CD4-positive, alpha-beta T cell treated with Interleukin-6 for 4 hours (primary cell): ENCODE measurements at regions not wholly inside any gene's neighbourhood (a gene's known extent, or its start where the extent isn't known, plus 50 kb on each side); places are given as distances from the start of the nearest gene placed in this dataset.
"Not testable (repeated sequence)": the region's sequence is repeated elsewhere in the genome, so short reads cannot be mapped to it uniquely, and the experiment has no call there.

Experiments
- DNase-seq: peaks from one replicate; pipeline ENCODE4 v3.0.0-alpha.2; 2020; ENCODE audit warnings: mixed read lengths

- no peak for DNase-seq
Observed at GRCh38 chr3:104297617-104298016, 1069.1 kb upstream of the ALCAM start.

- DNase-seq: no peak
Observed at GRCh38 chr3:104298662-104299061, 1068.0 kb upstream of the ALCAM start.

- no peak for DNase-seq
Observed at GRCh38 chr3:104316118-104316517, 1050.6 kb upstream of the ALCAM start.

DNA sequence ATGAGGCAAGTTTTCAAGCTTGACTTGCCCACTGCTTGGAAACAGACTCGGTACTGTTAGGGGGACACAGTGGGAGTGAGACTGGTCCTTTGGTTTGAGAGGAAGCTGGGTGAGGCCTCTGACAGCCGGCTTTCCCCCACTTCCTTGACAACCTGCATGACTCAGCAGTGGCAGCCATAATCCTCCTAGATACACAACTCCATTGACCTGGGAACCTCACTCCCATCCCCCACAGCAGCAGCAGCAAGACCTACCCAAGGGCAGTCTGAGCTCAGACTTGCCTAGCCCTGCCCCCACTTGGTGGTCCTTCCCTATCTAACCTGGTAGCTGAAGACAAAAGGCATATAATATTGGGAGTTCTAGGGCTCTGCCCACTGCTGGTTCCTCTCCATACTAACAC, 1043.5 kb upstream of the ALCAM start:
- no peak for DNase-seq

GRCh38 chr3:104347291-104347690, 1019.4 kb upstream of the ALCAM start:
- DNase-seq: no peak

DNA sequence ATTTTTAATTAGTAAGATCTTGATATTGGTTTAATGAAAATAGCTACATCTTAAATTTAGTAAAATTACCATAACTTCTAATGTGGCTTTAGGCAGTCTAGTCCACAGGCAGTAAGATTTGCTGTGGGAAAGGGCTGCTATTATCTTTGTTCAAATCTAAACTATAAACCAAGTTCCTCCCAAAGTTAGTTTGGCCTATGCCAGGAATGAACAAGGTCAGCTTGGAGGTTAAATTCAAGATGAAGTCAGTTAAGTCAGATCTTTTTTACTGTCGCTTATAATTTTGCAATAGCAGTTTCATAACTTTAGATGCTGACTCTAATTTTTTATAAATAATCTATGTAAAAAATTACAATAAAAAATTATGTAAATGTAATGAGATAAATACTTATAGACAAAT, 1016.9 kb upstream of the ALCAM start:
- no peak for DNase-seq

DNA sequence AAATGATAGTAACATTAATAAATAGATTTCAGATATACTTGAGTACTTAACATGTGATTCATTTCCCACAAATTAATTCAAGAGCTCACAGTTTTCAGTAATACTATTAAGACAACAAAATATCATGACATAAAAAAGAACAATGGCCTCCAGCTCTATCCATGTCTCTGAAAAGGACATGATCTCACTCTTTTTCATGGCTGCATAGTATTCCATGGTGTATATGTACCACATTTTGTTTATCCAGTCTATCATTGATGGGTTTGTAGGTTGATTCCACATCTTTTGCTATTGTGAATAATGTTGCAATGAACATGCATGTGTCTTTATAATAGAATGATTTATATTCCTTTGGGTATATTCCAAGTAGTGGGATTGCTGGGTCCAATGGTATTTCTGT, 1012.8 kb upstream of the ALCAM start:
- no peak for DNase-seq

- DNase-seq: no peak
Observed at GRCh38 chr3:104359546-104359945, 1007.2 kb upstream of the ALCAM start.

DNA sequence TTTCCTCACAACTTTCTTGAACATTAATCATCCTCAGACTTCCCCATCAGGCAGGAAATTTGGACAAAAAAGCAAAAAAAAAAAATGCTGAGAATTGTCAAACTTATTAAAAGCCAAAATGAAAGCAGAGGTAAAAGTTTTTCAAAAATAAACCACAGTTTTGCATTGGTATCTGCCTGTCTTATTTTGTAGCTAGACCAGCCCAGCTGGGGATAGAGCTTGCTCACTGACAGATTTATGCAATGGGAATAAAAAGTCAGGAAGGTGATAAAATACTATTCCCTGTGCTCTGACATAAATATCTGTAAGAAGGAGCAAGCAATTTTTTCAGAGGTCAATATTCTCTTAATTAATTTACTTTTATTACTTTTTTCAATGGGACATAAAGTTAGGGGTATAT, 1006.7 kb upstream of the ALCAM start:
- DNase-seq: no peak

DNA sequence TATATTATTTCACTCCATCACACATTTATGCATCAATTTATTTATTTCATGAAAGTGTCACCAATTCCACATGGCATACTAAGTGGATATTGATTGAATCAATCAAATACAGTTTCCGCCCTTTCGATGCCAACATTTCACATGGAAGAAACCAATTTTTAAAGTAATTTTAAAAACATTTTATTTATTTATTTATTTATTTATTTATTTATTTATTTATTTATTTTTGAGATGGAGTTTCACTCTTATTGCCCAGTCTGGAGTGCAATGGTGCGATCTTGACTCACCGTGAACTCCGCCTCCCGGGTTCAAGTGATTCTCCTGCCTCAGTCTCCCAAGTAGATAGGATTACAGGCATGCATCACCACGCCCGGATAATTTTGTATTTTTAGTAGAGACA, 1005.0 kb upstream of the ALCAM start:
- not testable (repeated sequence) for DNase-seq

GRCh38 chr3:104362319-104362718, 1004.4 kb upstream of the ALCAM start:
- DNase-seq: no peak

GRCh38 chr3:104367000-104367399, 999.7 kb upstream of the ALCAM start:
- DNase-seq: no peak

- DNase-seq: no peak
Observed at GRCh38 chr3:104368760-104369159, 997.9 kb upstream of the ALCAM start.

- no peak for DNase-seq
Observed at GRCh38 chr3:104385421-104385820, 981.3 kb upstream of the ALCAM start.

DNA sequence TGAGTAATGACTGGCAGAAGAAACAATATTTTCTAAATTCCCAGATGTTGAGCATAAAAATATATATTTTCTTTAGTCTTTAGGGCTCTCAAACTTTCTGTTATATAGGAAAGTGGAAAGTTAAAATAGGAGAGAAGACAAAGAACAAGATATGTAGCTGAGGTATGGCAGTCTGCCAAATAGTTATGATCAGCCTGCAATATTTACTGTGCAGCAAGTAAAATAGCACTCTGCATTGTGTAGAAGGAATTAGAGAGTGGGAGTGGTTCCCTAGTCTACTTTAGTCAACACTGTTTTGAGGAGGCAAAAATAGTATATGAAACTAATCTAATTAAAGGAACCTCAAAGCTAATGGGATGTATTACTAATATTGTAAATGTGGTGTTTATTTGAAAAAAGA, 978.1 kb upstream of the ALCAM start:
- DNase-seq: no peak

- no peak for DNase-seq
Observed at GRCh38 chr3:104392327-104392726, 974.4 kb upstream of the ALCAM start.

- DNase-seq: no peak
Observed at GRCh38 chr3:104396974-104397669, 969.6 kb upstream of the ALCAM start.

DNA sequence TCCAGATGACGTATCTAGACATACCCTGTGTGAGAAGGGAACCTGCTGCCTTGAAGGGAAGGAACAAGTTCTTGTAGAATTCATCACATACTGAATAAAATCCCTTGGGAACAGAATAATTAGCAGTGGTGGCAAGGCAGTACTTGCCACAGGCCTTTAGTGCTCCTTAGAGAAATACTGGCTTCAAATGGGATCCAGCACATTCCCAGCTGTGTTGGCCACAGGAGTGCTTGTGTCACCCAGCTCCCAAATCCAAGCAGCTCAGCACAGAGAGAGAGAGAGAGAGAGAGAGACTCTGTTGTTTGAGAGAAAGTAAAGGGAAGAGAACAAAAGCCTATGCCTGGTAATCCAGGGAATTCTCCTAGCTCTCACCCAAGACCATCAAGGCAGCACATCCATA, 969.0 kb upstream of the ALCAM start:
- no peak for DNase-seq

DNA sequence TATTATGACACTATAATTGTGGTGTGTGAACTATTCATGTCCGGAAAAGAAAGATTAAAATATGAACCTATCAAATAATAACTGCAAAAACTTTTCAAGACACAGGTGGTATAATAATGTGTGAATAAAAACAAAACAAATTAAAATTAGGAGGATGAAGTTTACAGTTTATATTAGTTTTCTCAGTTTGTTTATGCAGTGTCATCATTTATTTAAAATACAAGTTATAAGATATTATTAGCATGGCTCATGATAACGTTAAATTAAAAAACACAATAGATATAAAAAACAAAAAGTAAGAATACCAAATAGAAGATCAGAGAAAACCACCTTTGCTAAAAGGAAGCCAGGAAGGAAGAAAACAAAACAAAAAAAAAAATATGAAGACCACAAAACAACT, 963.8 kb upstream of the ALCAM start:
- no peak for DNase-seq

DNA sequence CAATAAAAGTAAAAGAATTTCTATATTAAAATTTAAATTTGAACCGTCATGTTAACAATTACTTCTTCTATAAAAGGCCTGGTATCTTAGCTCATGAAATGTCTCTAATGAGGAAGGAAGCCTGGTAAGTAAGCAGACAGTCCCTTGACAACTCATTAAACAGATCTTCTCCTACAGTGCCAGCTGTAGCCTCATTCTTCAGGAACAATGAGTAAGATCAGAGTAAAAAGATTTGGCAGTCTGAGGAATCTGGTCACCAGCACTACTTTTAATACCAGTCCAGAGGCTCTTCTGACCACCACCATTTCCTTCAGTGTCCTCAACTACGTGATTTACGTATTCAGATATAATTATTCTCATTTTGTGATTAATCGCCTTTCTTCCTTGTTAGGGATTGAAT, 955.0 kb upstream of the ALCAM start:
- DNase-seq: no peak

GRCh38 chr3:104412608-104413580, 953.8 kb upstream of the ALCAM start:
- DNase-seq: no peak

GRCh38 chr3:104428337-104428925, 938.3 kb upstream of the ALCAM start:
- no peak for DNase-seq

DNA sequence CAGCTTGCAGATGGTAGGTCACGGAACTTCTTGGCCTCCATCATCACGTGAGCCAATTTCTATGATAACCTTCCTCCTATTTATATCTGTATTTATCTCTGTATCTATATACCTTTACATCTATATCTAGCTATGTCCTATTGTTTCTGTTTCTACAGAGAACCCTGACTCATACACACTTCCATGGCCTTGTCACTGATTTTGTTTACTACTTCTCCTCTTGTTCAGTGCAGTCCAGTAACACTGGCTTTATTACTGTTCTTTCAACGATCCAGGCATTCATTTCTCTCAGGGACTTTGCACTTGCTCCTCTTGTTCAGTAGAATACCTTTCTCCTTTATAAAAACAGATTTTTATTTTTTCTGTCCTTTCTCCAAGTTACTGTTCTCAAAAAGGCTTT, 937.0 kb upstream of the ALCAM start:
- no peak for DNase-seq

GRCh38 chr3:104436506-104436905, 930.2 kb upstream of the ALCAM start:
- DNase-seq: no peak
